Ascending aorta (tissue), 2 donors: ENCODE measurements at regions not wholly inside any gene's neighbourhood (a gene's known extent, or its start where the extent isn't known, plus 50 kb on each side); places are given as distances from the start of the nearest gene placed in this dataset.

Source experiments
- DNase-seq, 2 donors: peaks; one replicate each; pipeline ENCODE4 v3.0.0-alpha.2; 2019; ENCODE audit warnings: low spot score in 2 of 2
- H3K27ac ChIP-seq, 2 donors: fragments of 200-600 bp; sonication (generic); one replicate each; pipeline ENCODE4 v1.5.1; 2016 to 2017; ENCODE audit warnings: mild to moderate bottlenecking in 1 of 2
- H3K27me3 ChIP-seq: fragments of 200-600 bp; sonication (generic); one replicate; pipeline ENCODE4 v1.5.1; 2017
- H3K36me3 ChIP-seq, 2 donors: fragments of 200-600 bp; sonication (generic); one replicate each; pipeline ENCODE4 v1.5.1; 2016
- H3K4me1 ChIP-seq, 2 donors: fragments of 200-600 bp; sonication (generic); one replicate each; pipeline ENCODE4 v1.5.1; 2016 to 2017; ENCODE audit warnings: mild to moderate bottlenecking in 1 of 2
- H3K4me3 ChIP-seq, 2 donors: fragments of 200-600 bp; sonication (generic); one replicate each; pipeline ENCODE4 v1.5.1; 2016 to 2017; ENCODE audit warnings: mild to moderate bottlenecking in 1 of 2
- H3K9me3 ChIP-seq, 2 donors: fragments of 200-600 bp; sonication (generic); one replicate each; pipeline ENCODE4 v1.5.1; 2016
- intact Hi-C: fragments of 100-400 bp; cut with DNase I; formaldehyde crosslinking; loops from one replicate; pipeline ENCODE4 v1.15.1; 2023
- TF ChIP-seq, protein P1 (sequence below), 3 experiments: fragments of 200-600 bp in 2 of 3; fragments of 450-650 bp in 1 of 3; sonication (generic) in 2 of 3; IDR thresholded peaks; one replicate each; pipeline ENCODE4 v1.5.1; 2016 to 2019; ENCODE audit warnings: antibody characterized with exemption in 3 of 3, mild to moderate bottlenecking in 1 of 3, moderate library complexity in 1 of 3

GRCh38 chr5:159838551-159839222, 77.6 kb upstream of the ADRA1B start:
- Histone ChIP-seq H3K4me1 (no peaks in the 10 kb centered on the region), H3K27me3 (no peaks in the 10 kb centered on the region), H3K4me3 (no peak overlapping the region), H3K27ac (no peak overlapping the region), H3K9me3 (no peaks in the 10 kb centered on the region), H3K36me3 (no peaks in the 10 kb centered on the region)
- TF ChIP-seq, protein P1, sequence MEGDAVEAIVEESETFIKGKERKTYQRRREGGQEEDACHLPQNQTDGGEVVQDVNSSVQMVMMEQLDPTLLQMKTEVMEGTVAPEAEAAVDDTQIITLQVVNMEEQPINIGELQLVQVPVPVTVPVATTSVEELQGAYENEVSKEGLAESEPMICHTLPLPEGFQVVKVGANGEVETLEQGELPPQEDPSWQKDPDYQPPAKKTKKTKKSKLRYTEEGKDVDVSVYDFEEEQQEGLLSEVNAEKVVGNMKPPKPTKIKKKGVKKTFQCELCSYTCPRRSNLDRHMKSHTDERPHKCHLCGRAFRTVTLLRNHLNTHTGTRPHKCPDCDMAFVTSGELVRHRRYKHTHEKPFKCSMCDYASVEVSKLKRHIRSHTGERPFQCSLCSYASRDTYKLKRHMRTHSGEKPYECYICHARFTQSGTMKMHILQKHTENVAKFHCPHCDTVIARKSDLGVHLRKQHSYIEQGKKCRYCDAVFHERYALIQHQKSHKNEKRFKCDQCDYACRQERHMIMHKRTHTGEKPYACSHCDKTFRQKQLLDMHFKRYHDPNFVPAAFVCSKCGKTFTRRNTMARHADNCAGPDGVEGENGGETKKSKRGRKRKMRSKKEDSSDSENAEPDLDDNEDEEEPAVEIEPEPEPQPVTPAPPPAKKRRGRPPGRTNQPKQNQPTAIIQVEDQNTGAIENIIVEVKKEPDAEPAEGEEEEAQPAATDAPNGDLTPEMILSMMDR (IDR thresholded peaks at IDR 0.05), result no peak
- DNase-seq, result no peak
- intact Hi-C loops, result no loop called here

- H3K27me3 ChIP-seq, result no peaks in the 10 kb centered on the region
- intact Hi-C loops, result no loop called here
- TF ChIP-seq, protein P1 (IDR thresholded peaks at IDR 0.05), result no peak
- H3K4me3 ChIP-seq, result no peak overlapping the region
- no peaks in the 10 kb centered on the region for H3K4me1 ChIP-seq
- H3K36me3 ChIP-seq, result no peaks in the 10 kb centered on the region
- DNase-seq, result no peak
- no peaks in the 10 kb centered on the region for H3K9me3 ChIP-seq
- H3K27ac ChIP-seq, result no peak overlapping the region
These were observed 71.8 kb upstream of the ADRA1B start for GRCh38 chr5:159844267-159845121.

DNA sequence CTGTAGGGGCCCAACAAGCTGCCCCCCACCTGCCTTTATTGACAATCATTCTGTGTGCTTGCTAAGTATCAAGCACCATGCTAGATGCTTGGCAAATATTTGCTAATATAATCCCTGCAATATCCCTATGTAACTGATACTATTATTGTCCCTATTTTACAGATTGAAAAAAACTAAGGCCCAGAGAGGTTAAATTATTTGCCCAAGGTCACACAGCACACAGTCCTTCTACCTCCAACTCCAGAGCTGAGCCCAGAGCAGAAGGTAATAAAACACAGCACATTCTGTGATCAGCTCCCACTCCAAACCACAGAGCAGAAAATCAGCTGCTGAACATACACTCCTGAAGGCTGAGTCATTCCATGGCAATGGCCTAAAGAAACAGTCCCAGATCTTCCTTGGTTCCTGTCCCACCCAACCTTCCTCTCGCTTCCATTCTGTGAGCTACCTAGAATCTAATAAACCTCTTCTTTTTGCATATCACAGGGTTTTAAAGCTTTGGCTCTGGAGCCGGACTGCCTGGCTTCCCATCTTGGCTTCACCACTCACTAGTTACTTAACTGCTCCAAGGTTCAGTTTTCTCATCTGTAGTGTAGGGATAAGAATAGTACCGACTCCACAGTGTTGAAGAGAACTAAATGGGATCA, 66.7 kb upstream of the ADRA1B start:
- Histone ChIP-seq H3K27me3 (no peaks in the 10 kb centered on the region), H3K36me3 (no peaks in the 10 kb centered on the region), H3K27ac (no peak overlapping the region), H3K9me3 (no peaks in the 10 kb centered on the region), H3K4me1 (no peaks in the 10 kb centered on the region), H3K4me3 (no peak overlapping the region)
- TF ChIP-seq, protein P1 (IDR thresholded peaks at IDR 0.05), result no peak
- intact Hi-C loops, result no loop called here
- DNase-seq, result no peak

- Histone ChIP-seq H3K36me3 (no peaks in the 10 kb centered on the region), H3K27ac (no peak overlapping the region), H3K4me3 (no peak overlapping the region), H3K9me3 (no peaks in the 10 kb centered on the region), H3K4me1 (no peaks in the 10 kb centered on the region), H3K27me3 (no peaks in the 10 kb centered on the region)
- TF ChIP-seq, protein P1 (IDR thresholded peaks at IDR 0.05), result no peak
- DNase-seq, result no peak
- intact Hi-C loops, result no loop called here
These were observed 66.1 kb upstream of the ADRA1B start for GRCh38 chr5:159850160-159850559.

- Histone ChIP-seq H3K27ac (no peak overlapping the region), H3K27me3 (no peaks in the 10 kb centered on the region), H3K4me1 (no peaks in the 10 kb centered on the region), H3K4me3 (no peak overlapping the region), H3K9me3 (no peaks in the 10 kb centered on the region), H3K36me3 (no peaks in the 10 kb centered on the region)
- intact Hi-C loops, result no loop called here
- DNase-seq, result no peak
- TF ChIP-seq, protein P1 (IDR thresholded peaks at IDR 0.05), result no peak
These were observed 65.2 kb upstream of the ADRA1B start for GRCh38 chr5:159851053-159851452.
